Pons (tissue), 1 donor: ENCODE measurements at regions not wholly inside any gene's neighbourhood (a gene's known extent, or its start where the extent isn't known, plus 50 kb on each side); places are given as distances from the start of the nearest gene placed in this dataset.

Experiments used
- DNase-seq: peaks from one replicate; pipeline ENCODE4 v3.0.0-alpha.2; 2016; ENCODE audit warnings: low spot score

- no peak for DNase-seq
These were observed 261.4 kb upstream of the POU2AF2 start for GRCh38 chr11:110984147-110984546.

- DNase-seq = no peak
These were observed 263.3 kb upstream of the POU2AF2 start for GRCh38 chr11:110982214-110982613.

- no peak for DNase-seq
These were observed 265.8 kb upstream of the POU2AF2 start for GRCh38 chr11:110979696-110980095.

GRCh38 chr11:110977661-110978060 lies 265.4 kb upstream of the ARHGAP20 start:
- DNase-seq = no peak

- DNase-seq = no peak
These were observed 262.5 kb upstream of the ARHGAP20 start for GRCh38 chr11:110974731-110975130.

GRCh38 chr11:110973401-110973980 lies 261.3 kb upstream of the ARHGAP20 start:
- DNase-seq = no peak

GRCh38 chr11:110972640-110973039 lies 260.4 kb upstream of the ARHGAP20 start:
- DNase-seq = no peak

GRCh38 chr11:110972106-110972505 lies 259.9 kb upstream of the ARHGAP20 start:
- DNase-seq = no peak

- DNase-seq = no peak
These were observed 258.9 kb upstream of the ARHGAP20 start for GRCh38 chr11:110971140-110971539.

- DNase-seq = no peak
These were observed 256.3 kb upstream of the ARHGAP20 start for GRCh38 chr11:110968348-110969062.

GRCh38 chr11:110966131-110966530 lies 253.9 kb upstream of the ARHGAP20 start:
- no peak for DNase-seq

GRCh38 chr11:110962921-110963320 lies 250.7 kb upstream of the ARHGAP20 start:
- DNase-seq = no peak

- no peak for DNase-seq
These were observed 247.9 kb upstream of the ARHGAP20 start for GRCh38 chr11:110960167-110960566.

GRCh38 chr11:110958216-110958615 lies 246.0 kb upstream of the ARHGAP20 start:
- DNase-seq = no peak

- DNase-seq = no peak
These were observed 243.5 kb upstream of the ARHGAP20 start for GRCh38 chr11:110955776-110956175.

- no peak for DNase-seq
These were observed 239.8 kb upstream of the ARHGAP20 start for GRCh38 chr11:110951950-110952503.

- DNase-seq = no peak
These were observed 239.1 kb upstream of the ARHGAP20 start for GRCh38 chr11:110951037-110951949.

GRCh38 chr11:110948112-110948511 lies 235.9 kb upstream of the ARHGAP20 start:
- DNase-seq = no peak

GRCh38 chr11:110947096-110947495 lies 234.9 kb upstream of the ARHGAP20 start:
- no peak for DNase-seq

GRCh38 chr11:110939471-110939870 lies 227.2 kb upstream of the ARHGAP20 start:
- no peak for DNase-seq

GRCh38 chr11:110935018-110935640 lies 222.9 kb upstream of the ARHGAP20 start:
- DNase-seq = no peak

GRCh38 chr11:110929129-110929528 lies 216.9 kb upstream of the ARHGAP20 start:
- no peak for DNase-seq
